ENCODE measurements at regions not wholly inside any gene's neighbourhood (a gene's known extent, or its start where the extent isn't known, plus 50 kb on each side); places are given as distances from the start of the nearest gene placed in this dataset.

GRCh38 chr11:130728185-130729180 is 187.8 kb downstream of the SNX19 start:
- DNase-seq (ENCODE audit: extremely low spot score): no peak
- TF ChIP-seq LEF1 (IDR thresholded peaks at IDR 0.05; ENCODE audit: borderline replicate concordance) (no peak), ARNT (IDR thresholded peaks at IDR 0.05) (no peak), HDGF (IDR thresholded peaks at IDR 0.05; ENCODE audit: borderline replicate concordance) (no peak), BHLHE40 (IDR thresholded peaks at IDR 0.05; ENCODE audit: borderline replicate concordance) (no peak), L3MBTL2 (conservative IDR thresholded peaks at IDR 0.05) (no peak), ELF4 (IDR thresholded peaks at IDR 0.05) (no peak)
- POLR2A ChIA-PET: no interaction called here
- CTCF ChIA-PET: no interaction called here

GRCh38 chr11:130729193-130729592 is 187.1 kb downstream of the SNX19 start:
- ChIA-PET POLR2A (no interaction called here), CTCF (no interaction called here)
- no peak for DNase-seq (ENCODE audit: extremely low spot score)
- TF ChIP-seq NFRKB (IDR thresholded peaks at IDR 0.05): no peak
- TF ChIP-seq LEF1 (IDR thresholded peaks at IDR 0.05; ENCODE audit: borderline replicate concordance): no peak
- no peak for TF ChIP-seq TARDBP (IDR thresholded peaks at IDR 0.05)
- no peak for TF ChIP-seq FOXA1 (IDR thresholded peaks at IDR 0.05)
- no peak for TF ChIP-seq L3MBTL2 (conservative IDR thresholded peaks at IDR 0.05)
- TF ChIP-seq BHLHE40 (IDR thresholded peaks at IDR 0.05; ENCODE audit: borderline replicate concordance): no peak
- no peak for TF ChIP-seq SP1 (IDR thresholded peaks at IDR 0.05)

GRCh38 chr11:130729678-130730300 is 186.5 kb downstream of the SNX19 start:
- DNase-seq (ENCODE audit: extremely low spot score): no peak
- POLR2A ChIA-PET: no interaction called here
- CTCF ChIA-PET: no interaction called here
- TF ChIP-seq SP1 (IDR thresholded peaks at IDR 0.05): no peak
- TF ChIP-seq ELF4 (IDR thresholded peaks at IDR 0.05): no peak
- no peak for TF ChIP-seq FOXM1 (IDR thresholded peaks at IDR 0.05; ENCODE audit: borderline replicate concordance)
- TF ChIP-seq CTBP1 (IDR thresholded peaks at IDR 0.05; ENCODE audit: borderline replicate concordance): no peak
- no peak for TF ChIP-seq BHLHE40 (IDR thresholded peaks at IDR 0.05; ENCODE audit: borderline replicate concordance)
- no peak for TF ChIP-seq FOXA1 (IDR thresholded peaks at IDR 0.05)
- no peak for TF ChIP-seq ARNT (IDR thresholded peaks at IDR 0.05)
- no peak for TF ChIP-seq SUZ12 (IDR thresholded peaks at IDR 0.05)
- TF ChIP-seq LEF1 (IDR thresholded peaks at IDR 0.05; ENCODE audit: borderline replicate concordance): no peak
- no peak for TF ChIP-seq HDGF (IDR thresholded peaks at IDR 0.05; ENCODE audit: borderline replicate concordance)
- TF ChIP-seq L3MBTL2 (conservative IDR thresholded peaks at IDR 0.05): no peak
- no peak for TF ChIP-seq TARDBP (IDR thresholded peaks at IDR 0.05)
- TF ChIP-seq FOXK2 (IDR thresholded peaks at IDR 0.05): no peak
- no peak for TF ChIP-seq PKNOX1 (IDR thresholded peaks at IDR 0.05)
- no peak for TF ChIP-seq ZNF384 (IDR thresholded peaks at IDR 0.05)
- TF ChIP-seq NFRKB (IDR thresholded peaks at IDR 0.05): no peak

- ChIA-PET CTCF (no interaction called here), POLR2A (no interaction called here)
- TF ChIP-seq PKNOX1 (IDR thresholded peaks at IDR 0.05) (no peak), ARNT (IDR thresholded peaks at IDR 0.05) (no peak), SP1 (IDR thresholded peaks at IDR 0.05) (no peak), FOXK2 (IDR thresholded peaks at IDR 0.05) (no peak), NFRKB (IDR thresholded peaks at IDR 0.05) (no peak), ZNF384 (IDR thresholded peaks at IDR 0.05) (no peak), CTBP1 (IDR thresholded peaks at IDR 0.05; ENCODE audit: borderline replicate concordance) (no peak), LEF1 (IDR thresholded peaks at IDR 0.05; ENCODE audit: borderline replicate concordance) (no peak), SUZ12 (IDR thresholded peaks at IDR 0.05) (no peak), FOXM1 (IDR thresholded peaks at IDR 0.05; ENCODE audit: borderline replicate concordance) (no peak), FOXA1 (IDR thresholded peaks at IDR 0.05) (no peak), BHLHE40 (IDR thresholded peaks at IDR 0.05; ENCODE audit: borderline replicate concordance) (no peak), ELF4 (IDR thresholded peaks at IDR 0.05) (no peak), L3MBTL2 (conservative IDR thresholded peaks at IDR 0.05) (no peak), TARDBP (IDR thresholded peaks at IDR 0.05) (no peak), HDGF (IDR thresholded peaks at IDR 0.05; ENCODE audit: borderline replicate concordance) (no peak)
- no peak for DNase-seq (ENCODE audit: extremely low spot score)
Measured at GRCh38 chr11:130731401-130731800, 184.9 kb downstream of the SNX19 start.

GRCh38 chr11:130732476-130732875 is 183.8 kb downstream of the SNX19 start:
- ChIA-PET POLR2A (no interaction called here), CTCF (no interaction called here)
- TF ChIP-seq SP1 (IDR thresholded peaks at IDR 0.05) (no peak), ARNT (IDR thresholded peaks at IDR 0.05) (no peak), TARDBP (IDR thresholded peaks at IDR 0.05) (no peak), HDGF (IDR thresholded peaks at IDR 0.05; ENCODE audit: borderline replicate concordance) (no peak), L3MBTL2 (conservative IDR thresholded peaks at IDR 0.05) (no peak), FOXM1 (IDR thresholded peaks at IDR 0.05; ENCODE audit: borderline replicate concordance) (no peak), ZNF384 (IDR thresholded peaks at IDR 0.05) (no peak), LEF1 (IDR thresholded peaks at IDR 0.05; ENCODE audit: borderline replicate concordance) (no peak), FOXA1 (IDR thresholded peaks at IDR 0.05) (no peak)
- no peak for DNase-seq (ENCODE audit: extremely low spot score)

- ChIA-PET POLR2A (no interaction called here), CTCF (no interaction called here)
- TF ChIP-seq SUZ12 (IDR thresholded peaks at IDR 0.05) (no peak), LEF1 (IDR thresholded peaks at IDR 0.05; ENCODE audit: borderline replicate concordance) (no peak)
- no peak for DNase-seq (ENCODE audit: extremely low spot score)
Measured at GRCh38 chr11:130737041-130737830, 179.0 kb downstream of the SNX19 start.

All from HEK293T (cell line).